H54 (cell line): ENCODE measurements at regions not wholly inside any gene's neighbourhood (a gene's known extent, or its start where the extent isn't known, plus 50 kb on each side); places are given as distances from the start of the nearest gene placed in this dataset.

Source experiments
- DNase-seq: peaks from one replicate; pipeline ENCODE4 v3.0.0; 2011; ENCODE audit warnings: low spot score, mixed read lengths; ENCODE audit not compliant: insufficient read length
- FAIRE-seq: peaks from 3 replicates; lab custom pipeline; 2011; peaks lifted over from hg19 to GRCh38; lab: Jason Lieb, UNC
- POLR2A ChIP-seq: IDR thresholded peaks from 2 replicates; pipeline ENCODE4 v1.6.1; 2011; ENCODE audit warnings: low read depth, mild to moderate bottlenecking, low read length

GRCh38 chr2:58914733-58915505, 673.8 kb upstream of the FANCL start:
- FAIRE-seq (no peak), DNase-seq (no peak)
- TF ChIP-seq POLR2A = no peak

GRCh38 chr2:58913082-58913726, 672.1 kb upstream of the FANCL start:
- TF ChIP-seq POLR2A = no peak
- DNase-seq (no peak), FAIRE-seq (no peak)

- DNase-seq (no peak), FAIRE-seq (no peak)
- no peak for TF ChIP-seq POLR2A
These were observed 670.8 kb upstream of the FANCL start for GRCh38 chr2:58911877-58912276.

DNA sequence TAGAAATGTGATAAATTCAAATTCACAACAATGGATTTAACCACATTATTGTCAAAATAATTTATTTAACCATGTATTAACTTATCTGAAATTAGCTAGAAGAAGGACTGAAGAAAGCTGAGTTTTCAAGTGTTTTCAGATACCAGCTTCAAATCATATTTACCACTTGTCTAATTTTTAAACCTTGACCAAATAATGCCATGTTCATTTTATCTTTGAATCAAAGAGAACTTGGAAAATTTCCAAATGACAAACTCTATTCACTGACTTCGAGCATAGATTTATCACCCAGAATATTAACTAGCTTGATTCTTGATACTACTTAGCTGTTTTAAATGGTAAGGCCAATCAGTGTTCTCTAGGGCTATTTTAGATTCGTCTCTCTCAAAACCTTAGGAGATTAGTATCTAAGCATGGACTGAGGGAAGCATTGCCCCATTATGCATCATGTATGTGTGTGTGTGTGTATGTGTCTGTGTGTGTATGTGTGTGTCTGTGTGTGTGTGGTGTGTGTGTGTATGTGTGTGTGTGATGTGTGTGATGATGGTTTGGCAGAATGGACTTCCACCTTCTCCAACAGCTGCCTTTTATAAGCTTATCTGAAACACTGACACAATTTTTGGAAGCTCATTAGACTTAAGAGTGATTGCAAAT, 667.5 kb upstream of the FANCL start:
- no peak for TF ChIP-seq POLR2A
- FAIRE-seq (no peak), DNase-seq (no peak)

GRCh38 chr2:58907644-58908043, 666.5 kb upstream of the FANCL start:
- DNase-seq (no peak), FAIRE-seq (no peak)
- no peak for TF ChIP-seq POLR2A

- DNase-seq = no peak
- no peak for FAIRE-seq
- no peak for TF ChIP-seq POLR2A
These were observed 665.0 kb upstream of the FANCL start for GRCh38 chr2:58906081-58906645.

DNA sequence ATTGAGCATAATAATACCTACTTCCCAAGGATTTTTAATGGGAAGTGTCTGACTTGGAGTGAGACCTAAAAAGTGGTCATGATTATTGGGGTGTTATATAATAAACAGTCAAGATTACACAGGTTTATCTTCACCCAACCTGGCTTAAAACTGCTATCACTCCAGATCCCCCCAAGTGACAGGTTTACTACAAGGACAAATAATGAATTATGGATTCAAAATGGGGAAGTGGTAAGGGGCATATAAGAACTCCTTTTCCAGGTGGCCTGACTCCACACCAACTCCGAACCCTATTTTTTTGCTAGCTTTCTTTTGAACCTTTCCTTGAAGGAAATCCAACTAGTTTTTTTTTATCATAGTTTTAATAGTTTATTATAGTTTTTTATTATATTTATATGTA, 663.0 kb upstream of the FANCL start:
- TF ChIP-seq POLR2A = no peak
- DNase-seq (no peak), FAIRE-seq (no peak)

- FAIRE-seq (no peak), DNase-seq (no peak)
- no peak for TF ChIP-seq POLR2A
These were observed 662.3 kb upstream of the FANCL start for GRCh38 chr2:58903427-58903826.

DNA sequence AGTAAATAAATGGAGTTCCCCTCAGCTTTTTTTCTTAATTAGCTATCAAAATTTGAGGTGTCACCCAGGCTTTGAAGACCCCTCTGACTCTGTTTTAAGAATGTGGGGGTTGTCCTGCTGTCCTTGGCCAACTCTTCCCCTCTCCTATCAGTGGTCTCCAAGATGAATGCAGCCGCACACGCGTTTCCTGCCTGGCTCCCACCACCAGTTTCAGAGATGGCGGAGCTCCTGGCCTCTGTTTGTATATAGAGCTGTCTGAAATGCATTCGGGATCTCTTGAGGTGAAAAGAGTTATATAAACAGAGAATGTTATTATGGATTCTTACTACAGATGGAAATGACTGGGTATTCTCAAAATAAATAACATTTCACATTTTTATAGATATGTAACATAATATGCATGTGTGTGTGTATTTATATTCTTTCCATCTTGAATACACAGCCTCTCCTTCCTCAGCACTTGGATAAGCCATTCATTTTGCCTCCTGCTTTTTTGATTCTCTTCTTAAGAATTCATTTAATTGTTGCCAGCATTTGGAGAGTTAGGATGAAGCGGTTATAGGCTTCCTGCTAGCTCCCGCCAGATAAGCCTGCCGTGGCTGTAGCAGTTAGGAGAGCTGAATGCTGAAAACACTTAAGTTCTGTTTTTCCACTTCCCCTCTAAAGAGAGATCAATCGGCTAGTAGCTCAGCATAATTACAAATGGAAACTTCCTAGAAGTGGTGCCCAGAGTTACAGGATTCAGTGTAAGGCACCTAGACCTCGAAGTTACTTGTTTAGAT, 659.3 kb upstream of the FANCL start:
- FAIRE-seq (no peak), DNase-seq (no peak)
- TF ChIP-seq POLR2A = no peak

DNA sequence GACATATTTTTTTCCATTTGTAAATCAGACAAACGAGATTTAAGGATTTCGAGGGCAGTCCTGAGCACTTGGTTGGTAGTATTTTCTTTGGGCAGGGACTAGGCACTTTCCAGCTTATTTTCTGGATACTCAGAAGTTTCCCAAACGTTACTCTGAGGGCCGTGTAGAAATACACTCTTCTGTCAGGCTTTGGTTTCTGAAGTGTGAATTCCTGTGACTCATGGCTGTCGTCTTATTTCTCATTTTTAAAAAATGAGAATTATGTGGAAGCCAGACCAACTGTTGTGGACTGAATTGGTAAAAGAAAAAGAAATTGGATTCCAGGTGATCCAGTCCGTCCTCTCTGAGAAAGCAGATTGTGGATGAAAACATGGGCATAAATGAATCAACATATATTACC, 658.6 kb upstream of the FANCL start:
- DNase-seq (no peak), FAIRE-seq (no peak)
- TF ChIP-seq POLR2A = no peak

DNA sequence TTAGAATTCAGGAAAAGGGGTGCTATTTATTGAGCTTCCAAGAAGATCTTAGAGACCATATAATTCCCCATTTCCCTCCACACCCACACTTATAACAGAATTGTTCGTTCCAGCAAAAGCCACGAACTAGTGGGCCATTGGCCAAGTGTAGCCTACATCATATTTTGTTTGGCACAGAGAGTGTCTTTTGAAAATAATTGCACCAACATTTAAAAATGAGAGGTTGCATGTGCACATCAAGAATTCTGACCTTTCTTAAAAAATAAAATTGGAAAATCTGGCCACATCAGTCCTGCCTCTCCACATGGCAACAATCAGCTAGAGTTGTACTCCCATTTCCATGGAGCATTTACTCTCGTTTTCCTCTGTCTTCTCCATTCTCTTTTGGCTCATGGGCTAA, 655.5 kb upstream of the FANCL start:
- DNase-seq (no peak), FAIRE-seq (no peak)
- TF ChIP-seq POLR2A = no peak

DNA sequence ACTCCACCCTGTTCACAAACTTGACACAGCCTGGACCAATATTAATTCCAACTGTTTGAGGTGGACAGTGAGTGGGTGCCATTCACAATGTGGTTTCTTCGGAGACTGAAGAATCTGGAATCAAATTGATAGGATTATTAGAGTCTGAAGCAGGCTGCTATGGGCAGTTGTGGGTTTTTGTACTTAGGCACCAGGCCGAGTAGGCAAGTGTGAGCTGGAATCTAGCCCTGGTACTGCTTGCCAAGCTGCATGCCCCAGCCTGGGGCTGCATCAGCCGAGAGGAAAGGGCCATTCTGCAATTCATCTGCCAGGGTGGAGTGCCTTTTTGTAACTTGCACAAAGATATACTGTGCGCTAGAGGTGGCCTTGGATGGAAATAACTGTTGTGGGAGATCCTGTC, 654.7 kb upstream of the FANCL start:
- FAIRE-seq (no peak), DNase-seq (no peak)
- TF ChIP-seq POLR2A = no peak

- DNase-seq (no peak), FAIRE-seq (no peak)
- TF ChIP-seq POLR2A = no peak
These were observed 652.7 kb upstream of the FANCL start for GRCh38 chr2:58893656-58894351.
